ENCODE measurements at regions not wholly inside any gene's neighbourhood (a gene's known extent, or its start where the extent isn't known, plus 50 kb on each side); places are given as distances from the start of the nearest gene placed in this dataset.

- TF ChIP-seq, protein P1, sequence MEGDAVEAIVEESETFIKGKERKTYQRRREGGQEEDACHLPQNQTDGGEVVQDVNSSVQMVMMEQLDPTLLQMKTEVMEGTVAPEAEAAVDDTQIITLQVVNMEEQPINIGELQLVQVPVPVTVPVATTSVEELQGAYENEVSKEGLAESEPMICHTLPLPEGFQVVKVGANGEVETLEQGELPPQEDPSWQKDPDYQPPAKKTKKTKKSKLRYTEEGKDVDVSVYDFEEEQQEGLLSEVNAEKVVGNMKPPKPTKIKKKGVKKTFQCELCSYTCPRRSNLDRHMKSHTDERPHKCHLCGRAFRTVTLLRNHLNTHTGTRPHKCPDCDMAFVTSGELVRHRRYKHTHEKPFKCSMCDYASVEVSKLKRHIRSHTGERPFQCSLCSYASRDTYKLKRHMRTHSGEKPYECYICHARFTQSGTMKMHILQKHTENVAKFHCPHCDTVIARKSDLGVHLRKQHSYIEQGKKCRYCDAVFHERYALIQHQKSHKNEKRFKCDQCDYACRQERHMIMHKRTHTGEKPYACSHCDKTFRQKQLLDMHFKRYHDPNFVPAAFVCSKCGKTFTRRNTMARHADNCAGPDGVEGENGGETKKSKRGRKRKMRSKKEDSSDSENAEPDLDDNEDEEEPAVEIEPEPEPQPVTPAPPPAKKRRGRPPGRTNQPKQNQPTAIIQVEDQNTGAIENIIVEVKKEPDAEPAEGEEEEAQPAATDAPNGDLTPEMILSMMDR (IDR thresholded peaks at IDR 0.05): no peak
- TF ChIP-seq POLR2A (IDR thresholded peaks at IDR 0.05): no peak
Observed at GRCh38 chr2:5766056-5766455, 73.9 kb downstream of the SOX11 start.

All from Peyer's patch (tissue), 4 donors.